ENCODE measurements at regions not wholly inside any gene's neighbourhood (a gene's known extent, or its start where the extent isn't known, plus 50 kb on each side); places are given as distances from the start of the nearest gene placed in this dataset.
"Not testable (repeated sequence)": the region's sequence is repeated elsewhere in the genome, so short reads cannot be mapped to it uniquely, and the experiment has no call there.

GRCh38 chr4:127450276-127450675 lies 182.5 kb upstream of the INTU start:
- no peaks in the 10 kb centered on the region for H3K9me3 ChIP-seq (ENCODE audit: control insufficient read depth, insufficient read depth, low read length)
- H3K9ac ChIP-seq (ENCODE audit: low read depth, low read length), result no peak overlapping the region
- no peaks in the 10 kb centered on the region for H3K4me1 ChIP-seq (ENCODE audit: insufficient read depth, low read length)
- H3K36me3 ChIP-seq (ENCODE audit: insufficient read depth, low read length), result no peaks in the 10 kb centered on the region

- H3K9ac ChIP-seq (ENCODE audit: low read depth, low read length), result no peak overlapping the region; the same call in 1 of the 2 replicates
- no peaks in the 10 kb centered on the region for H3K9me3 ChIP-seq (ENCODE audit: control insufficient read depth, insufficient read depth, low read length)
- H3K4me1 ChIP-seq (ENCODE audit: insufficient read depth, low read length), result no peaks in the 10 kb centered on the region
- no peaks in the 10 kb centered on the region for H3K36me3 ChIP-seq (ENCODE audit: insufficient read depth, low read length)
These were observed 168.9 kb upstream of the INTU start for GRCh38 chr4:127463883-127464282.

GRCh38 chr4:127469542-127469941 lies 163.2 kb upstream of the INTU start:
- Histone ChIP-seq H3K9me3 (ENCODE audit: control insufficient read depth, insufficient read depth, low read length) (peaks cover 10% of the 10 kb centered on the region; the same call in 1 of the 2 replicates), H3K9ac (ENCODE audit: low read depth, low read length) (no peak overlapping the region), H3K4me1 (ENCODE audit: insufficient read depth, low read length) (no peaks in the 10 kb centered on the region), H3K36me3 (ENCODE audit: insufficient read depth, low read length) (no peaks in the 10 kb centered on the region)

- no peak overlapping the region for H3K9ac ChIP-seq (ENCODE audit: low read depth, low read length)
- no peaks in the 10 kb centered on the region for H3K36me3 ChIP-seq (ENCODE audit: insufficient read depth, low read length)
- H3K4me1 ChIP-seq (ENCODE audit: insufficient read depth, low read length), result no peaks in the 10 kb centered on the region
- H3K9me3 ChIP-seq (ENCODE audit: control insufficient read depth, insufficient read depth, low read length), result peaks cover 10% of the 10 kb centered on the region; the same call in 1 of the 2 replicates
These were observed 162.6 kb upstream of the INTU start for GRCh38 chr4:127469959-127470809.

GRCh38 chr4:127478271-127478670 lies 154.5 kb upstream of the INTU start:
- H3K4me1 ChIP-seq (ENCODE audit: insufficient read depth, low read length); H3K9me3 ChIP-seq (ENCODE audit: control insufficient read depth, insufficient read depth, low read length); H3K36me3 ChIP-seq (ENCODE audit: insufficient read depth, low read length); H3K9ac ChIP-seq (ENCODE audit: low read depth, low read length): not testable (repeated sequence)

- H3K9me3 ChIP-seq (ENCODE audit: control insufficient read depth, insufficient read depth, low read length), result no peaks in the 10 kb centered on the region
- H3K36me3 ChIP-seq (ENCODE audit: insufficient read depth, low read length), result no peaks in the 10 kb centered on the region
- no peaks in the 10 kb centered on the region for H3K4me1 ChIP-seq (ENCODE audit: insufficient read depth, low read length)
- H3K9ac ChIP-seq (ENCODE audit: low read depth, low read length), result no peak overlapping the region
These were observed 153.6 kb upstream of the INTU start for GRCh38 chr4:127479031-127479622.

- peaks cover 6% of the 10 kb centered on the region; the same call in 1 of the 2 replicates for H3K4me1 ChIP-seq (ENCODE audit: insufficient read depth, low read length)
- H3K9me3 ChIP-seq (ENCODE audit: control insufficient read depth, insufficient read depth, low read length), result no peaks in the 10 kb centered on the region
- H3K9ac ChIP-seq (ENCODE audit: low read depth, low read length), result no peak overlapping the region
- H3K36me3 ChIP-seq (ENCODE audit: insufficient read depth, low read length), result no peaks in the 10 kb centered on the region
These were observed 150.7 kb upstream of the INTU start for GRCh38 chr4:127482049-127482448.

GRCh38 chr4:127484117-127484516 lies 148.6 kb upstream of the INTU start:
- H3K4me1 ChIP-seq (ENCODE audit: insufficient read depth, low read length), result peaks cover 14% of the 10 kb centered on the region; the same call in 1 of the 2 replicates
- H3K9me3 ChIP-seq (ENCODE audit: control insufficient read depth, insufficient read depth, low read length), result no peaks in the 10 kb centered on the region
- H3K36me3 ChIP-seq (ENCODE audit: insufficient read depth, low read length), result no peaks in the 10 kb centered on the region
- no peak overlapping the region for H3K9ac ChIP-seq (ENCODE audit: low read depth, low read length)

- Histone ChIP-seq H3K36me3 (ENCODE audit: insufficient read depth, low read length) (no peaks in the 10 kb centered on the region), H3K4me1 (ENCODE audit: insufficient read depth, low read length) (peaks cover 14% of the 10 kb centered on the region; the same call in 1 of the 2 replicates), H3K9me3 (ENCODE audit: control insufficient read depth, insufficient read depth, low read length) (no peaks in the 10 kb centered on the region), H3K9ac (ENCODE audit: low read depth, low read length) (no peak overlapping the region)
These were observed 146.5 kb upstream of the INTU start for GRCh38 chr4:127486248-127486647.

GRCh38 chr4:127491571-127491970 lies 141.2 kb upstream of the INTU start:
- Histone ChIP-seq H3K9me3 (ENCODE audit: control insufficient read depth, insufficient read depth, low read length) (no peaks in the 10 kb centered on the region), H3K36me3 (ENCODE audit: insufficient read depth, low read length) (no peaks in the 10 kb centered on the region), H3K9ac (ENCODE audit: low read depth, low read length) (no peak overlapping the region), H3K4me1 (ENCODE audit: insufficient read depth, low read length) (0 out of 2 replicates have a peak, but pooled peaks cover 8% of the 10 kb centered on the region)

GRCh38 chr4:127496875-127497274 lies 135.9 kb upstream of the INTU start:
- not testable (repeated sequence) for H3K36me3 ChIP-seq (ENCODE audit: insufficient read depth, low read length); H3K4me1 ChIP-seq (ENCODE audit: insufficient read depth, low read length); H3K9me3 ChIP-seq (ENCODE audit: control insufficient read depth, insufficient read depth, low read length); H3K9ac ChIP-seq (ENCODE audit: low read depth, low read length)

GRCh38 chr4:127498366-127498765 lies 134.4 kb upstream of the INTU start:
- no peak overlapping the region for H3K9ac ChIP-seq (ENCODE audit: low read depth, low read length)
- no peaks in the 10 kb centered on the region; the same call in 1 of the 2 replicates for H3K9me3 ChIP-seq (ENCODE audit: control insufficient read depth, insufficient read depth, low read length)
- no peaks in the 10 kb centered on the region for H3K36me3 ChIP-seq (ENCODE audit: insufficient read depth, low read length)
- H3K4me1 ChIP-seq (ENCODE audit: insufficient read depth, low read length), result peaks cover 21% of the 10 kb centered on the region

- Histone ChIP-seq H3K9ac (ENCODE audit: low read depth, low read length) (no peak overlapping the region), H3K36me3 (ENCODE audit: insufficient read depth, low read length) (no peaks in the 10 kb centered on the region), H3K4me1 (ENCODE audit: insufficient read depth, low read length) (peaks cover 22% of the 10 kb centered on the region), H3K9me3 (ENCODE audit: control insufficient read depth, insufficient read depth, low read length) (no peaks in the 10 kb centered on the region; the same call in 1 of the 2 replicates)
These were observed 132.5 kb upstream of the INTU start for GRCh38 chr4:127500242-127500641.

GRCh38 chr4:127501103-127501502 lies 131.7 kb upstream of the INTU start:
- no peaks in the 10 kb centered on the region; the same call in 1 of the 2 replicates for H3K9me3 ChIP-seq (ENCODE audit: control insufficient read depth, insufficient read depth, low read length)
- H3K4me1 ChIP-seq (ENCODE audit: insufficient read depth, low read length), result peaks cover 22% of the 10 kb centered on the region
- no peaks in the 10 kb centered on the region for H3K36me3 ChIP-seq (ENCODE audit: insufficient read depth, low read length)
- H3K9ac ChIP-seq (ENCODE audit: low read depth, low read length), result no peak overlapping the region

- Histone ChIP-seq H3K9ac (ENCODE audit: low read depth, low read length) (no peak overlapping the region), H3K4me1 (ENCODE audit: insufficient read depth, low read length) (peaks cover 22% of the 10 kb centered on the region), H3K36me3 (ENCODE audit: insufficient read depth, low read length) (no peaks in the 10 kb centered on the region), H3K9me3 (ENCODE audit: control insufficient read depth, insufficient read depth, low read length) (no peaks in the 10 kb centered on the region; the same call in 1 of the 2 replicates)
These were observed 129.6 kb upstream of the INTU start for GRCh38 chr4:127503111-127503510.

All from ES-I3 (cell line).